Skeletal muscle satellite cell (primary cell): ENCODE measurements at regions not wholly inside any gene's neighbourhood (a gene's known extent, or its start where the extent isn't known, plus 50 kb on each side); places are given as distances from the start of the nearest gene placed in this dataset. TPM values are rescaled to one million over a fixed set of nuclear protein-coding genes. Genes with fewer than 3 reads are reported as not detected.

Source experiments
- H3K27me3 ChIP-seq: 2 replicates; pipeline ENCODE4 v1.7.0; 2013; ENCODE audit warnings: low read length; ENCODE audit not compliant: control insufficient read depth, insufficient read depth
- H3K36me3 ChIP-seq: 2 replicates; pipeline ENCODE4 v1.7.0; 2013; ENCODE audit warnings: mild to moderate bottlenecking, control low read depth, low read length; ENCODE audit not compliant: insufficient read depth
- H3K4me1 ChIP-seq: 2 replicates; pipeline ENCODE4 v1.7.0; 2013; ENCODE audit warnings: low read length; ENCODE audit not compliant: control insufficient read depth, insufficient read depth
- H3K4me2 ChIP-seq: 2 replicates; pipeline ENCODE4 v1.7.0; 2013; ENCODE audit warnings: mild to moderate bottlenecking, low read length
- H3K4me3 ChIP-seq: 2 replicates; pipeline ENCODE4 v1.7.0; 2013; ENCODE audit warnings: low read length
- H3K9ac ChIP-seq: 2 replicates; pipeline ENCODE4 v1.7.0; 2013; ENCODE audit warnings: mild to moderate bottlenecking, low read depth, low read length, moderate library complexity
- H3K9me3 ChIP-seq: replicated peaks from 2 replicates; pipeline ENCODE4 v1.7.0; 2013; ENCODE audit warnings: mild to moderate bottlenecking, control low read depth, low read length
- small RNA-seq: library from RNA; depleted of rRNA; stranded (forward); fragments of <200 nt; gene quantifications from one replicate; pipeline ENCODE3, GENCODE V24; 2012

- no peaks in the 10 kb centered on the region for H3K27me3 ChIP-seq
- H3K4me1 ChIP-seq, result no peaks in the 10 kb centered on the region
- no peak overlapping the region for H3K9ac ChIP-seq
- no peak overlapping the region for H3K4me3 ChIP-seq
- no peaks in the 10 kb centered on the region for H3K9me3 ChIP-seq
- H3K4me2 ChIP-seq, result no peak overlapping the region
- H3K36me3 ChIP-seq, result no peaks in the 10 kb centered on the region
Observed at GRCh38 chr4:151618858-151619257, 141.9 kb downstream of the GATB start.

- Histone ChIP-seq H3K27me3 (no peaks in the 10 kb centered on the region), H3K4me2 (no peak overlapping the region), H3K9ac (no peak overlapping the region), H3K4me1 (no peaks in the 10 kb centered on the region), H3K4me3 (no peak overlapping the region), H3K36me3 (no peaks in the 10 kb centered on the region), H3K9me3 (no peaks in the 10 kb centered on the region)
Observed at GRCh38 chr4:151620066-151620465, 140.7 kb downstream of the GATB start.

Small RNA genes lying in the stretch of these regions (small RNA-seq; reads per million reads assigned to genes)
- not detected for gene RN7SKP35
